Kidney epithelial cell (primary cell): ENCODE measurements at regions not wholly inside any gene's neighbourhood (a gene's known extent, or its start where the extent isn't known, plus 50 kb on each side); places are given as distances from the start of the nearest gene placed in this dataset.

ENCODE experiments used
- DNase-seq: peaks from one replicate; pipeline ENCODE4 v3.0.0-alpha.2; 2010; ENCODE audit warnings: low read depth
- H3K27me3 ChIP-seq: 2 replicates; pipeline ENCODE4 v1.6.0; 2011; ENCODE audit warnings: low read length; ENCODE audit not compliant: control insufficient read depth, insufficient read depth
- H3K36me3 ChIP-seq: 2 replicates; pipeline ENCODE4 v1.5.1; 2011; ENCODE audit warnings: low read length; ENCODE audit not compliant: control insufficient read depth, insufficient read depth
- H3K4me3 ChIP-seq: 2 replicates; pipeline ENCODE4 v1.5.1; 2011; ENCODE audit warnings: low read depth, mild to moderate bottlenecking, control low read depth, low read length
- TF ChIP-seq, protein P1 (sequence below): IDR thresholded peaks from 2 replicates; pipeline ENCODE4 v1.5.1; 2011; ENCODE audit warnings: mild to moderate bottlenecking, moderate library complexity, low read length, control low read depth, inconsistent platforms; ENCODE audit not compliant: insufficient read depth, poor library complexity, severe bottlenecking

DNA sequence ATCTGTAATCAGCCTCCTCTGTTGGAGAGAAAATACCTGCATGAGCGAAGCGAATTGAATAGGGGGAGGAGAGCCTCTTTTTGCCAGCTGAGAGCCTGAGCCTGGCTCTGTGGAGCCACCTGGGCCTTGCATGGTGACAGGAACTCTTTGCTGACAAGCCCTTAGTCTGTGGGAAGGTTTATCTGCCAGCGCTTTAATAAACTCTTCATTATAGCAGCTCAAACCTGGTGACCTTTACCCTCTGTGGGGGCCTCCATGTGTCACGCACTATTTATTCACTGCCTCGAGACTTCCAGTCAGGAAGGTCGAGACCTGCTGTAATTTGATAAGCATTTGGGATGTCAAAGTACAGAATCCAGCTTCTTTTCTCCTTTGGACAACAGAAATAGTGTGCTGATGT, 282.6 kb downstream of the CBLN1 start:
- Histone ChIP-seq H3K27me3 (no peaks in the 10 kb centered on the region), H3K4me3 (no peak overlapping the region), H3K36me3 (no peaks in the 10 kb centered on the region)
- DNase-seq: no peak
- TF ChIP-seq, protein P1, sequence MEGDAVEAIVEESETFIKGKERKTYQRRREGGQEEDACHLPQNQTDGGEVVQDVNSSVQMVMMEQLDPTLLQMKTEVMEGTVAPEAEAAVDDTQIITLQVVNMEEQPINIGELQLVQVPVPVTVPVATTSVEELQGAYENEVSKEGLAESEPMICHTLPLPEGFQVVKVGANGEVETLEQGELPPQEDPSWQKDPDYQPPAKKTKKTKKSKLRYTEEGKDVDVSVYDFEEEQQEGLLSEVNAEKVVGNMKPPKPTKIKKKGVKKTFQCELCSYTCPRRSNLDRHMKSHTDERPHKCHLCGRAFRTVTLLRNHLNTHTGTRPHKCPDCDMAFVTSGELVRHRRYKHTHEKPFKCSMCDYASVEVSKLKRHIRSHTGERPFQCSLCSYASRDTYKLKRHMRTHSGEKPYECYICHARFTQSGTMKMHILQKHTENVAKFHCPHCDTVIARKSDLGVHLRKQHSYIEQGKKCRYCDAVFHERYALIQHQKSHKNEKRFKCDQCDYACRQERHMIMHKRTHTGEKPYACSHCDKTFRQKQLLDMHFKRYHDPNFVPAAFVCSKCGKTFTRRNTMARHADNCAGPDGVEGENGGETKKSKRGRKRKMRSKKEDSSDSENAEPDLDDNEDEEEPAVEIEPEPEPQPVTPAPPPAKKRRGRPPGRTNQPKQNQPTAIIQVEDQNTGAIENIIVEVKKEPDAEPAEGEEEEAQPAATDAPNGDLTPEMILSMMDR: no peak

DNA sequence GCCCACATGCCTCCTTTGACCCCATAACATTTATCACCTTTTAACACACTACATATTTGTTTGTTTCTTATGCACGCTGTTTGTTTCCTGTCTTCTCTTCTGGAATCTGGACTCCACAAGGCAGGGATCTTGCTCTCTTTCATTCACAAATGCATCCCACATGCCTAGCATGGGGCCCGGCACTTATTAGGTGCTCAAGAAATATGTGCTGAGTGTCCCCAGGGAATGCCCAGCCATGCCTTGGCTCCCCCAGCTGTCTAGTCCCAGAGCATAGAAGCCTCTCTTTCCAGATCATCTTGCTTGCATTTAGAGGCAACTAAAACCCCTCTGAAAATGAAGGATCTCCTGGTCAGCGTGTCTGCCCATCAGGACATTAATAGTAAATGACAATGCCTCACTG, 283.7 kb downstream of the CBLN1 start:
- no peak overlapping the region for H3K4me3 ChIP-seq
- no peaks in the 10 kb centered on the region for H3K27me3 ChIP-seq
- no peak for DNase-seq
- TF ChIP-seq, protein P1: no peak
- H3K36me3 ChIP-seq: no peaks in the 10 kb centered on the region

DNA sequence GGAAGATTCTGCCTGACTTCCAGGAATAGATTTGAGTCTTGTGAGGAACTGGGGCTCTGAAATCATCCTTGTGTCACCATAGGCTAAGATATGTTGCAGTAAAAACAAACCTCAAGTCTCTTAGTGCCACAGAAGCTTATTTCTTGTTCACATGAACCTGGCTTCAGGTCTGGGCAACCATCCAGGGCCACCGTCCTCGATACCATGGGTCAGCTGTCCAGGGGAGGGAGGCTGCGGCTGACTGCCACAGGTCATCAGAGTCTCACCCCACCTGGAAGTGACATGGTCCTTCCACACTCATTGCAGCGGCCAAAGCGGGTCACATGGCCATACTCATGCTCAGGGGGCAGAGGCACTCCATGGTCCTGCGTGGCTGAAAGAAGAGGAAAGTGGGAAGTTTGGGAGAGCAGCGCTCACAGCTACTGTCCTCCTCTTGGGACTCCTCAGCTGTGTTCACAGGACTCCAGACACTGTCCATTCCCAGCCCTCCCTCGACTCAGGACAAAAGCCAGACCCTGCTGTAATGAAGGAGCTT, 284.5 kb downstream of the CBLN1 start:
- Histone ChIP-seq H3K36me3 (no peaks in the 10 kb centered on the region), H3K27me3 (no peaks in the 10 kb centered on the region), H3K4me3 (no peak overlapping the region)
- TF ChIP-seq, protein P1: no peak
- no peak for DNase-seq

DNA sequence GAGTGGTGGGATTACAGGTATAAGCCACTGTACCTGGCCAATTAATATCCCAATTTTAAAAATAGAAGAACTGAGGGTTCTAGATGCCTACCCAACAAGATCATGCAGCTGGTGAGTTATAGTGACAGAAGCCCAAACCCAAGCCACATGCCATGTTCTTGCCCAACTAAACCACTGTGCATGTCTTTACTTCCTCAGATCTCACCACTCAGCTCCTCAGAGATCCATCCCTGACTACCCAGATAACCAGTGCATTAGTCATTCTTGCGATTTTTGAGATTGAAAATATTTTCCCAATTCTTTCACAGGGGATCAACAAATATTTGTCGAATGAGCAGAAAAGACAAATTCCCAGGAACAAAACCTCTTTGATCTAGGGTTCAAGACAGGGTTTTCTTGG, 303.1 kb downstream of the CBLN1 start:
- no peaks in the 10 kb centered on the region for H3K36me3 ChIP-seq
- no peak overlapping the region for H3K4me3 ChIP-seq
- TF ChIP-seq, protein P1: no peak
- no peaks in the 10 kb centered on the region for H3K27me3 ChIP-seq
- DNase-seq: no peak

DNA sequence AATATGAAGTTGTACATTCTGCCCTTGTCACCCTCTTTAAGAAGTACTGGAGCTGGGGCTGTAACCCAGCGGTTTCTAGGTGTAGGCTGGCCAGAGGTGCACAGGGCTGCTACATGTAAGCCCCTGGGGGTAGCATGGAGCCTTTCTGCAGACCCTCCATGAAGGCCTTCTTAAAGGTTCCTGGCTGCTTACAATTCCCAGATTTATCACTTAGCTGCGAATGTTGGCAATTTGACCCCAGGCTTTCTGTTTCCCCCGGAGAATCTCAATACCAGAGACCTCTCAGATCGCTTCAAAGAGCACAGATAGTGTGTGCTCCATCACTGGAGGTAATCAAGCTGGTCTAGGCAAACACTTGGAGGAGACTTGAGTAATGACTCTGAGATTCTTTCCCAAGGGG, 309.4 kb downstream of the CBLN1 start:
- TF ChIP-seq, protein P1: no peak
- Histone ChIP-seq H3K4me3 (no peak overlapping the region), H3K27me3 (no peaks in the 10 kb centered on the region), H3K36me3 (no peaks in the 10 kb centered on the region)
- no peak for DNase-seq

DNA sequence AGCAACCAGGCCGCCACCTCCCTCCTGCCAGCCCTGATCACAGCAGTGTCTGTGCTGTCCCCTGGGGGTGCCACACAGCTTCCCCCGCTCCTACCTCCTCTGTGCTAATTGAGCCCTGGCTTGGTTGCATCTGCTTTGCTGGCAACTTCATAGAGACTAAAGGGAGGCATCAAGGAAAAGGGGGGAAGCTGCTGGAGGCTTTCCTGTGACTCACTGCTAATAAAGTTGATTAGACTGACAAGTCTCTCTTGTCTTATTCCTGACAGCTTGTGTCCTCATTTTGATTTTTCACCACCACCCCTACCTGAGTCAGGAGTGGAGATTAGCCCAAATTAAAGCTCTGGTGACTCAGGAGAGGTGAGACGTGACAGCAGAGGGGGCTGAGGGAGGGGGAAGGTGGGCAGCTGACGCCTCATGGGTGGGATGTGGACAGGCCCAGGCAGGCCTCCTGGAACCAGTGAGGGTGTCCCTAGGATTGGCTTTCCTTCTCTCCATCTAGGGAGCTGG, 310.0 kb downstream of the CBLN1 start:
- no peak overlapping the region for H3K4me3 ChIP-seq
- no peaks in the 10 kb centered on the region for H3K36me3 ChIP-seq
- DNase-seq: no peak
- H3K27me3 ChIP-seq: no peaks in the 10 kb centered on the region
- TF ChIP-seq, protein P1: no peak
